GM19025 (cell line): ENCODE measurements at regions not wholly inside any gene's neighbourhood (a gene's known extent, or its start where the extent isn't known, plus 50 kb on each side); places are given as distances from the start of the nearest gene placed in this dataset.

Experiments used
- ATAC-seq: cut with Tn5 transposase; IDR thresholded peaks from one replicate; pipeline ENCODE4 v1.9.1; 2021; ENCODE audit warnings: mild to moderate bottlenecking, low read depth, moderate library complexity; ENCODE audit not compliant: unreplicated experiment

GRCh38 chr12:90067791-90068190 lies 359.2 kb upstream of the ATP2B1 start:
- ATAC-seq: no peak

- ATAC-seq: no peak
Measured at GRCh38 chr12:90064852-90065801, 356.5 kb upstream of the ATP2B1 start.

- ATAC-seq: no peak
Measured at GRCh38 chr12:90062799-90063198, 354.2 kb upstream of the ATP2B1 start.

- ATAC-seq: no peak
Measured at GRCh38 chr12:90061809-90062208, 353.2 kb upstream of the ATP2B1 start.

GRCh38 chr12:90060031-90060430 lies 351.4 kb upstream of the ATP2B1 start:
- no peak for ATAC-seq

- ATAC-seq: no peak
Measured at GRCh38 chr12:90058704-90059103, 350.1 kb upstream of the ATP2B1 start.

- no peak for ATAC-seq
Measured at GRCh38 chr12:90055071-90055470, 346.4 kb upstream of the ATP2B1 start.

GRCh38 chr12:90048918-90049317 lies 340.3 kb upstream of the ATP2B1 start:
- ATAC-seq: no peak

GRCh38 chr12:90045559-90045958 lies 336.9 kb upstream of the ATP2B1 start:
- ATAC-seq: no peak

GRCh38 chr12:90044069-90044468 lies 335.4 kb upstream of the ATP2B1 start:
- ATAC-seq: no peak

- no peak for ATAC-seq
Measured at GRCh38 chr12:90042920-90043641, 334.4 kb upstream of the ATP2B1 start.

GRCh38 chr12:90038289-90038688 lies 329.7 kb upstream of the ATP2B1 start:
- no peak for ATAC-seq

- ATAC-seq: no peak
Measured at GRCh38 chr12:90037740-90038139, 329.1 kb upstream of the ATP2B1 start.

GRCh38 chr12:90036637-90037036 lies 328.0 kb upstream of the ATP2B1 start:
- ATAC-seq: no peak

- no peak for ATAC-seq
Measured at GRCh38 chr12:90030726-90031125, 322.1 kb upstream of the ATP2B1 start.

- no peak for ATAC-seq
Measured at GRCh38 chr12:90029317-90029716, 320.7 kb upstream of the ATP2B1 start.

GRCh38 chr12:90028635-90029051 lies 320.0 kb upstream of the ATP2B1 start:
- no peak for ATAC-seq

- ATAC-seq: no peak
Measured at GRCh38 chr12:90027889-90028634, 319.4 kb upstream of the ATP2B1 start.

- ATAC-seq: no peak
Measured at GRCh38 chr12:90027041-90027440, 318.4 kb upstream of the ATP2B1 start.

GRCh38 chr12:90026516-90026915 lies 317.9 kb upstream of the ATP2B1 start:
- ATAC-seq: no peak

- ATAC-seq: no peak
Measured at GRCh38 chr12:90024262-90024661, 315.6 kb upstream of the ATP2B1 start.
